ENCODE measurements at regions not wholly inside any gene's neighbourhood (a gene's known extent, or its start where the extent isn't known, plus 50 kb on each side); places are given as distances from the start of the nearest gene placed in this dataset.

DNA sequence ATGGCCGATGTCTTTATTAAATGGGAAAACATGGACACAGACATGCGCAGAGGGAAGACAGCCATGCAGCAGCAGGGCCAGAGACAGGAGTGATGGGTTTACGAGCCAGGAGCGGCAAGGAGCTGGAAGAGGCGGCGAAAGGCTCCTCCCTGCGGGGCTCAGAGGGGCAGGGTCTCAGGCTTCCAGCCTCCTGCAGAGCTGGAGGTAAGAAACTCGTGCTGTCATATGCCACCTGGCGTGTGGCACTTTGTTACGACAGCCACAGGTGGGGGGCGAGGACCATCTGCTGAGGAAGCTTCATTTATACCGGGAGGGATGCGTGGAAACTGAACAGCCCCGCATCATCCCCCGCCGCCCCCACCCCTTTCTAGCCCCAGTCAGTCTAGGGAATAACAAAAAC lies 52.0 kb upstream of the SPACA7 start:
- intact Hi-C loops (cut with micrococcal nuclease), result loop anchor here (10.0 kb wide), 1 partner anchor 49 kb away; no protein-coding TSS in a partner anchor
- H2AFZ ChIP-seq (ENCODE audit: low read depth, low read length, poor library complexity, severe bottlenecking), result no peak overlapping the region
- DNase-seq (ENCODE audit: low read depth, low spot score) (no peak), ATAC-seq (no peak)
- H3K9me2 ChIP-seq (ENCODE audit: insufficient read depth), result no peaks in the 10 kb centered on the region
- H3K27me3 ChIP-seq (ENCODE audit: insufficient read depth, low read length), result peaks cover 21% of the 10 kb centered on the region; the same call in 1 of the 2 replicates
- ChIA-PET POLR2A (no interaction called here), CTCF (no interaction called here), RAD21 (ENCODE audit: low non-redundant PET in 1 of 2, low total read pairs in 2 of 2, uncharacterized antibody in 2 of 2, unreplicated experiment in 2 of 2) (no interaction called here)
- no peaks in the 10 kb centered on the region for H3K36me3 ChIP-seq (ENCODE audit: control insufficient read depth in 1 of 2, insufficient read depth in 2 of 2, low read length in 2 of 2)
- no peaks in the 10 kb centered on the region for H4K20me1 ChIP-seq (ENCODE audit: insufficient read depth)
- H3K9me3 ChIP-seq (ENCODE audit: control insufficient read depth in 1 of 2, insufficient read depth in 1 of 2, low read depth in 1 of 2, low read length in 2 of 2), result no peaks in the 10 kb centered on the region
- H3K4me1 ChIP-seq (ENCODE audit: control insufficient read depth in 1 of 2, insufficient read depth in 2 of 2, low read length in 2 of 2), result peaks cover 4 to 5% of the 10 kb centered on the region in 2 experiments; a peak in 3 of 4 replicates
- no peak for TF ChIP-seq ZNF274 (IDR thresholded peaks at IDR 0.05; ENCODE audit: low read depth, low read length)
- TF ChIP-seq SRF (IDR thresholded peaks at IDR 0.05; ENCODE audit: low read depth), result no peak
- no peak for TF ChIP-seq POLR2AphosphoS5 (IDR thresholded peaks at IDR 0.05; ENCODE audit: low read depth, low read length)
- no TSS peak for BruUV-seq (replicated peaks)
- no peak overlapping the region for H3K4me3 ChIP-seq (replicated peaks in 1 of 2; ENCODE audit: low read depth in 1 of 2, low read length in 2 of 2)
- no peak overlapping the region for H3K9ac ChIP-seq (ENCODE audit: low read length)
- H3K27ac ChIP-seq (ENCODE audit: low read depth, low read length), result no peak overlapping the region
- no peak overlapping the region for H3K4me2 ChIP-seq (ENCODE audit: low read length)
- H3K79me2 ChIP-seq (ENCODE audit: insufficient read depth, low read length), result no peaks in the 10 kb centered on the region

DNA sequence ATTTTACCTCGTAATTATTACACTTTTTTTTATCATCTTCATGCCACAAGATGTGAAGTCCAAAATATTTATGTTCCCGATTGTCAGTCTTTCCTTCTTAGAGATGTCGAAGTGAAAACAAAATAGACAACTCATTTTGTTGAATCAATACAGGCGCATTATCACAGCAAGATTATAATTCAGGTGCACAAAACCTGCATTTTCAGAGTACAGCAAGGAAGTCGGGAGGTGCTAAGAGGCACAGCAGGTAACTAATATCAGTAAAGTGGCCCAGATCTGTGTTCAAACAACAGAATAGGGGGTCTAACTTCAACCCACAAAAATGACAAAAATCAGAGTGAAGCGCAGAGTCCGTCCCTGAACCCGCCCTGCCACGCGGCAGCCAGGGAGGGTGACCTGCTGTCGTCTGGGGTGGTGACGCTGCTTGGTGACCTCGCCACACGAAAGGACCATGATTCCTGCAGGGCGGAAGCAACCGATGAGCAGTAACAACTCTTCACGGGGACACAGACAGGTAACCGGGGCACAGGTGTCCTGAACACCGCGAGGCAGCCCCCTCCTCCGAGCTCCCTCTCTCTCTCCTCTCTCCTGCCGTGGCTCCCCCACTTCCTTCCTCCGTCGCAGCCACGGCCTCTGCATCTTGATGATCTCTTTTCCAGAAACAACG lies 50.9 kb upstream of the SPACA7 start:
- ChIA-PET POLR2A (no interaction called here), CTCF (no interaction called here), RAD21 (ENCODE audit: low non-redundant PET in 1 of 2, low total read pairs in 2 of 2, uncharacterized antibody in 2 of 2, unreplicated experiment in 2 of 2) (no interaction called here)
- peaks cover 4 to 5% of the 10 kb centered on the region in 2 experiments; a peak in 3 of 4 replicates for H3K4me1 ChIP-seq (ENCODE audit: control insufficient read depth in 1 of 2, insufficient read depth in 2 of 2, low read length in 2 of 2)
- H4K20me1 ChIP-seq (ENCODE audit: insufficient read depth), result no peaks in the 10 kb centered on the region
- DNase-seq (ENCODE audit: low read depth, low spot score), result no peak
- H3K36me3 ChIP-seq (ENCODE audit: control insufficient read depth in 1 of 2, insufficient read depth in 2 of 2, low read length in 2 of 2), result no peaks in the 10 kb centered on the region
- no peaks in the 10 kb centered on the region for H3K79me2 ChIP-seq (ENCODE audit: insufficient read depth, low read length)
- H2AFZ ChIP-seq (ENCODE audit: low read depth, low read length, poor library complexity, severe bottlenecking), result no peak overlapping the region
- H3K4me2 ChIP-seq (ENCODE audit: low read length), result no peak overlapping the region
- peaks cover 21% of the 10 kb centered on the region; the same call in 1 of the 2 replicates for H3K27me3 ChIP-seq (ENCODE audit: insufficient read depth, low read length)
- no peaks in the 10 kb centered on the region for H3K9me3 ChIP-seq (ENCODE audit: control insufficient read depth in 1 of 2, insufficient read depth in 1 of 2, low read depth in 1 of 2, low read length in 2 of 2)
- no peaks in the 10 kb centered on the region for H3K9me2 ChIP-seq (ENCODE audit: insufficient read depth)
- ATAC-seq, result no peak
- no TSS peak for BruUV-seq (replicated peaks)
- intact Hi-C loops (cut with micrococcal nuclease), result loop anchor here (10.0 kb wide), 1 partner anchor 50 kb away; no protein-coding TSS in a partner anchor
- H3K4me3 ChIP-seq (replicated peaks in 1 of 2; ENCODE audit: low read depth in 1 of 2, low read length in 2 of 2), result no peak overlapping the region
- H3K9ac ChIP-seq (ENCODE audit: low read length), result no peak overlapping the region
- H3K27ac ChIP-seq (ENCODE audit: low read depth, low read length), result no peak overlapping the region
- TF ChIP-seq CEBPB (IDR thresholded peaks at IDR 0.05; ENCODE audit: low read depth) (no peak), CTCF (IDR thresholded peaks at IDR 0.05 in 2 of 3, conservative IDR thresholded peaks at IDR 0.05 in 1 of 3; ENCODE audit: borderline replicate concordance in 1 of 3, insufficient read depth in 1 of 3, low read depth in 2 of 3, low read length in 2 of 3) (no peak), POLR2AphosphoS5 (IDR thresholded peaks at IDR 0.05; ENCODE audit: low read depth, low read length) (no peak), EZH2 (IDR thresholded peaks at IDR 0.05) (no peak), SP1 (IDR thresholded peaks at IDR 0.05; ENCODE audit: low read depth) (no peak), SRF (IDR thresholded peaks at IDR 0.05; ENCODE audit: low read depth) (no peak), POLR2A (IDR thresholded peaks at IDR 0.05; ENCODE audit: borderline replicate concordance, extremely low read depth, insufficient read depth, insufficient read length) (no peak), TCF7L2 (IDR thresholded peaks at IDR 0.05; ENCODE audit: borderline replicate concordance, extremely low read depth, insufficient read depth, insufficient read length) (no peak), ZFX (IDR thresholded peaks at IDR 0.05) (no peak), YY1 (IDR thresholded peaks at IDR 0.05; ENCODE audit: extremely low read depth, insufficient replicate concordance, low read depth, low read length) (no peak), ZNF274 (IDR thresholded peaks at IDR 0.05; ENCODE audit: low read depth, low read length) (no peak), SIN3A (IDR thresholded peaks at IDR 0.05; ENCODE audit: low read depth) (no peak), EZH2phosphoT487 (IDR thresholded peaks at IDR 0.05; ENCODE audit: borderline replicate concordance) (no peak)
- TF ChIP-seq, protein P1, sequence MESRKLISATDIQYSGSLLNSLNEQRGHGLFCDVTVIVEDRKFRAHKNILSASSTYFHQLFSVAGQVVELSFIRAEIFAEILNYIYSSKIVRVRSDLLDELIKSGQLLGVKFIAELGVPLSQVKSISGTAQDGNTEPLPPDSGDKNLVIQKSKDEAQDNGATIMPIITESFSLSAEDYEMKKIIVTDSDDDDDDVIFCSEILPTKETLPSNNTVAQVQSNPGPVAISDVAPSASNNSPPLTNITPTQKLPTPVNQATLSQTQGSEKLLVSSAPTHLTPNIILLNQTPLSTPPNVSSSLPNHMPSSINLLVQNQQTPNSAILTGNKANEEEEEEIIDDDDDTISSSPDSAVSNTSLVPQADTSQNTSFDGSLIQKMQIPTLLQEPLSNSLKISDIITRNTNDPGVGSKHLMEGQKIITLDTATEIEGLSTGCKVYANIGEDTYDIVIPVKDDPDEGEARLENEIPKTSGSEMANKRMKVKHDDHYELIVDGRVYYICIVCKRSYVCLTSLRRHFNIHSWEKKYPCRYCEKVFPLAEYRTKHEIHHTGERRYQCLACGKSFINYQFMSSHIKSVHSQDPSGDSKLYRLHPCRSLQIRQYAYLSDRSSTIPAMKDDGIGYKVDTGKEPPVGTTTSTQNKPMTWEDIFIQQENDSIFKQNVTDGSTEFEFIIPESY (IDR thresholded peaks at IDR 0.05; ENCODE audit: extremely low read depth, insufficient replicate concordance, low read length), result no peak
- TF ChIP-seq, protein P2, sequence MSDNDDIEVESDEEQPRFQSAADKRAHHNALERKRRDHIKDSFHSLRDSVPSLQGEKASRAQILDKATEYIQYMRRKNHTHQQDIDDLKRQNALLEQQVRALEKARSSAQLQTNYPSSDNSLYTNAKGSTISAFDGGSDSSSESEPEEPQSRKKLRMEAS (IDR thresholded peaks at IDR 0.05), result no peak
